HG02938 (cell line): ENCODE measurements at regions not wholly inside any gene's neighbourhood (a gene's known extent, or its start where the extent isn't known, plus 50 kb on each side); places are given as distances from the start of the nearest gene placed in this dataset.

ENCODE experiments used
- ATAC-seq: cut with Tn5 transposase; IDR thresholded peaks from one replicate; pipeline ENCODE4 v1.9.1; 2021; ENCODE audit warnings: mild to moderate bottlenecking, moderate library complexity; ENCODE audit not compliant: unreplicated experiment

DNA sequence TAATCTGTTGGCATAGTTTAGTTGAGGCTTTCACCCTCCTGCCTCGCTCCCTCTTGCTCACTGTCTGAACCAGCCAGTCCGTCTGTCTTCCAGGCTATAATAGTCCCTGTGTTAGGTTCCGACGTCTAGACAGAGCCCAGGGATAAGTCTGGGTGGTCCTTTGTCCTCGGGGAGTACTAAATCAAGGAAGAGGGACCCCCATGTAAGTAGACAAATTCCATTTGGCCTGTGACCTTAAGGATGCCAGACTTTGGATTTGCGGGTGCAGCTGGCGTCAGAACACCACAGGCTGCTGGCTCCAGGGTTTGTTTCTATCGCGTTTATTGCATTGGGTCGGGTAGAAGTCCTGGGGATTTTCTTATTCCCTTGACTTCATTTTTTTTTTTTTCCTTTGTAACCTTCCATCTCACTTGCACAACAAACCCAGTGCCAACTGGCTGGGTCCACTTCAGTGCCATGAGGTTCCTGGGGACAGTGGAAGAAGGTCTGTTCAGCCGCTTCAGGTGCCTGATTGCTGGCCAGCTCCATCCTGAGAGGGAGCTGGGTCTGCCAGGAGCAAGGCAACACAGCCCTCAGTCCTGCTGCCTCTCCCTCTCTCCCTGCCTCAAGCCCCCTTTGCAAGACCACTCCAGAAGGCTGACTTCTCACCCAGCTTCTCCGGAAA, 95.4 kb upstream of the KLHL25 start:
- ATAC-seq, result no peak

GRCh38 chr15:85890620-85890980, 95.9 kb upstream of the KLHL25 start:
- ATAC-seq, result no peak

DNA sequence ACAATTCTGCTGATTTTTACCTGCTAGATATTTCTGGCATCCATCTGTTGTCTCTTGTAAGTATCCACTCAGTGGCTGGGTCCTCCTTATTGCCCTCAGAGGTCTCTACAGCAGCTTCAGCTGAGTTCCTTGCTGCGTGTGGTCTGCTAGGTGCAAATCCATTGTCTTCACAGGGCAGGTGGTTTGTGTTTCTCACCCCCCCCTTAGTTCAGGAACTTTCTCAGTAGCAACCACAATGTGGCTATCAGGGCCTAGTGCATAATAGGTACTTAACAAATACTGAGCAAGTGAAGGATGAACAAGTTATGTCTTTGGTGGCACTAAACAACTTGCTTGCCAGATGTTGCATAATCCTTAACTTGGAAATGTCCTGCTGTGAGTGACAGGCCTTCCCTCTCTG, 96.7 kb upstream of the KLHL25 start:
- no peak for ATAC-seq

DNA sequence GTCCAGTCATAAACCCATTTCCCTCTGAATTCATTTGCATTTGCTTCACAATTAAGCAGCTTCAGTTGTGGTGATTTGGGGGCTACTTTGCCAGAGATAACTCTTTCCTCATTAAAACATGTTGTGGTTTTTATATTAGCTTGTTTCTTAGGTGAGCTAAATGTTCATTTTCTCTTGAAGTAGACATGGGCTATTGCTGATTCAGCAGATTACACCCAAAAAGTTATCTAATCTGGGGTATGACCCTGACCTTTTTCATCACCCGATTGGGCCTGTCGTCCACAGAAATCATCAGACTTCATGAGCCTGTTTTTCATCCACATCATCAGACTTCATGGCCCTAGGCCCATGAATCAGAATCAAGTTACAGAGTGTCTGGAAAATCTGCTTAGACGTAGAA, 97.5 kb upstream of the KLHL25 start:
- ATAC-seq, result no peak

- no peak for ATAC-seq
Observed at GRCh38 chr15:85897207-85897894, 102.6 kb upstream of the KLHL25 start.

DNA sequence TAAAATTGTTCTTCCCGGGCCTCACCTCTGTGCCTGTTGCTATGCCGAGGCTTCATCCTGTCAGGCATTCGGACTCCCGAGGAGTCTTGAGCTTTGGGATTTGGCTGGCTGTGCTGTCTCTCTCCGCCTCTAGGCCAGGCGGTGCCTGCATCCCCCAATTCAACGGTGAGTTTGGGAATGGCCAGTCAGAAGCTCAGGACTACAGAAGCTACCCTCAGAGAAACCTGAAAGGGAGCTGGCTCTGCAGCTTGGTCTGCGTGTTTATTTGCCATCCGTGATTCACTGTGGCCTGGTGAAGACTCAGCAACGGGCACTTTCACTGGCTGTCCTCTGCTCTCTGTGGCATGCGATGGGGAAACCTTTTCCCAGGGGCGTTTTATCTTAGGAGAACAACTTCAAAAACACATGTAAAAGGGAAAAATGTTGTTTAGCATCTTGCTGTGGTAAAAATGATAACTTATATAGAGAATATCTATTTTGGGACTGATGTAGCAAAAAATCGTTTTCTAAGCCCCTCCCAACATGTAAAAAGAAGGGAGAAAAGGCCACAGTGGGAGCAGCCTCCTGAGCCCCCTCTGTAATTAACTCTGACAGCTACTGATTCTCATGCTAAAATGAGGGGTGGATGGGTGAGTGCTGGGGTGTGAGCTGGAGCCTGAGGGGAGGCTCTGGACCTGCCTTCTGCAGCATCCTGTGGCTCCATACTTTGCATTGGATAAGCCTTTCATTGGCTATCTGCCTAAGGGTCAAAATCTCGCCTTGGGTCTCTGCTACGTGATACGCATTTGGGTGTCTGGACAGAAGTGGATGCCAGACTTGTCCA, 103.4 kb upstream of the KLHL25 start:
- no peak for ATAC-seq

DNA sequence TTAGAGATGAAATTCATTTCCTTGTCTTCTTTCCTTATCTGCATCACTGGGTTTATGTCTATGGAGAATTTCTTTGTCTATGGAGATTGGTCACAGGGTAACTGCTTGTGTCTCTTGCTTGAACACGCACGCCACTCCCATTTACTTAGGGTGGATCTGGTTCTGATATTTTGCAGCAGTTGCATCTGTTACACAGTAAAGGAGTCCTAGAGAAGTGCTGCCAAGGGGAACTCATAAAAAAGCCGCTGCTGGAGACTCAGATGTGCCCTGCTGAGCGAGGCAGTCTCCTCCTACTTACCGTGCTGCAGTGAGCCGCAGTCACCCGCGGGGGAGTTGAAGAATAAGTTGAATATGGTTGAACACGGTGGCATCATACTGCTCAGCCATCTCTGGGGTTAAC, 105.2 kb upstream of the KLHL25 start:
- ATAC-seq, result no peak

DNA sequence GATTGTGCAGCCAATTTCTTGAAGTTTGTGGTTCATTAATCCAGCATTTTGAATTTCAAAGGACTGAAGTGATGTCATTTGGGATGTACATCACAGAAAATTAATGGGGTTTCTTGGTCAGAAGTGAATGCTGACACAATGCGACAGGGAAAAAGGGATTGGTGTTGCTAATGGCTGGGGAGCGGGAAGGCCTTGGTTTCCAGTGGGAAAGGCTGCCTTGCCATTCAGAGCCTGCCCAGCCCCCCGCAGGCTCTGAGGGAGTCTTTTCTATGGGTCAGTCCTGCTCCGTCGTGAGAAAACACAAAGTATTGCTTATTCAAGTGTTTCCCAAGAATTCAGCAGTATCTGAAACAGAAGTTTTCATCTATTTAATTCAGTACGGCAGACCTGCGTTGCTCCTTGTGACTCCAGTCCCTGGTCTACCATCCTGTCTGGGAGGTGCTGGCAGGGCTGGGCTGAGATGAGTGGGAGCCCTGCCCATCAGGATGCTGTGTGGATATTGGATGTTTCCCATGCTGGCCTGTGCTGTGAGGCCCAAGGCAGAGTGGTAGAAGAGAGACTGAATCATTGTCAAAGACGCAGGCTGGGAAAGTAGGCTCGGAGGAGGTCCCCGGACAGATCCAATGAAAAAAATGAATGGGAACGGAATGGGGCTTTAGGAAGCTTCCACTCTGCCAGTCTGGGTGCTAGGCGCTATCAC, 111.2 kb upstream of the KLHL25 start:
- no peak for ATAC-seq

- no peak for ATAC-seq
Observed at GRCh38 chr15:85906640-85907039, 111.9 kb upstream of the KLHL25 start.

DNA sequence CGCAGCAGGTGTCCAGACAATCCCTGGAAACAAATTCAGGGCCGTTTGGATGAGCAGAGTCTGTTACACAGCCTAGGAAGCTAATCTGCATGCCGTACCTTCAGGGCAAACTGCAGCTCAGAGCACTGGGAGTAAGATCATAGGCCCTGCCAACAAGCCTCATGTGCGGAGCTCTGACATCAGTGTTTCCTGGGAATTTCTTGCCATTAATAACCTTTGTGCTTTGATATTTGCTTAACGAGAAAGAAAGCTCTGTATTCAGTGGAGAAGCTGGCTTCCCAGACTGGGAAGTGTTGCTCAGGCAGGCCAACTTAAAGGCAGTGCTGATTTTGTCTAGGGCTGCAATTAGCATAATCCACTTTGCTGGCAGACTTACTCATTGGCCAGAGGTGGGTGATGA, 116.1 kb upstream of the KLHL25 start:
- ATAC-seq, result no peak

DNA sequence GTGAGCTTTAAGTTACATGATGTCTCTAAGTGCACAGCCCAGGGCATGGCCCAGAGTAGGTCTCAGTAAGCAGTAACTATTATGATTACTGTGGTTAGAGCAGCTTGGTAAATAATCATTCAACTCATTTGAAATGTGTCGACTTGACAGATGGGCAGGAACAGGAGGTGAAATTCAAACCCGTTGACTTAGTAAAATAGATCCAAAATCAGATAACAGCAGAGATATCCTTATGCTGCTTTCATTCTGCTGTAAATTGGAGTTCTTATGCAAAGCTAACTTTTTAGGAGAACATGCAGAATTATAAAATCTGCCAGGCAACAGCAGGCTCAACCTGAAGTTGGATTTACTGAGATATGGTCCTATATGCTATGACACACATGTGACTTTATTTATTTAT, 118.7 kb upstream of the KLHL25 start:
- no peak for ATAC-seq

DNA sequence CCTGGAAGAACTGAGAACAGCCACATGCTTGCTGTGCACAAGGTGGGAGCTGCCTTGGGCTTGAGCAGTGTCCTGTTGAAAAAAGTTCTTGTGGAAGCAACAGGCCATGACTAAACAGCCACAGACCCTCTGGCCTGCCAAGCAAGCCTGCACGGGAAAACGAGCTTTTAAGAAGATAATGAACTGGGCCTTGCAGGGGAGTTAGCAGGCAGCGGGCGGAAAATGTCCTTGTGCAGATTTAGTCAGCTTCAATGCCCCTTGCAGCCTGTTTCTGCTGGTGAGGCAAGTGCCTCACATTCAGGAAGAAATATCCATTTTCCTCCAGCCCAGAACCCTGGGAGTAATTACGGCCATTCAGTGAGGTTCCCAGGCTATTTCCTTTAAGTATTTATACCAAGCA, 126.2 kb upstream of the KLHL25 start:
- ATAC-seq, result no peak

DNA sequence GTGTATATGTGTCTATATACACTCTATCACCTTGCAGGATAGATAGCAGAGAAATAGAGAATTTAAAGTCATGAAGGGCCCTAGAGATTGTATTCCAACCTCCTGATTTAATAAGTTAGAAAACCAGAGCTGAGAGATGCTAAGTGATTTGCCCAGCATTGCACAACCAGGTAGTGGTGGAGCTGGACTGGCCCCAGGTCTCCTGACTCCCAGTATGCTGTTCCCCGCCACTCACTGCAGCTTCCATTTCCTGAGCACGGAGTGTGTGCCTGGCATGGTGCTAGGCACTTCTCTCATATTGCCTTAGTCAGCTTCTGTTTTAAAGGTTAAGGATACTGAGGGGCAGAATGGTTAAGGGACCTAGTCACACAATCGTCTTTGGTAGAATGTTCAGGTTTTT, 129.4 kb upstream of the KLHL25 start:
- ATAC-seq, result no peak

GRCh38 chr15:85925649-85926237, 131.0 kb upstream of the KLHL25 start:
- ATAC-seq, result no peak

DNA sequence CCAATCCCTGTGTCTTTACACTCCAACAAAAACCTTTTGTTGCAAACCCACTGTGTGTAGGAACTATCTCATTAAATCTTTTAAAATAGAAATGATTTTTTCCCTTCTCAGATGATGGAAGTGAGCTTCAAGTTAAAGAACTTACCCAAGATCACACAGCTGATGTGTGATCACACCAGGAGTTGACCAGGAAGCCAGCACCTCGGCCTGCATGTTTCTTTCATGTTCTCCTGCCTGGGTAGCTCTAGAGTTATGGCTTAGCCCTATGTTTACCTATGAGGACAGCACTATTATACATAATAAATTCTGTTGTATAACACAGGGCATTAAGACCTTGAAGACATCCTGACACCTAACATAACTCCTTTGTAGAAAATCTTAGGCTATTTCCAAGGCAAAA, 132.1 kb upstream of the KLHL25 start:
- ATAC-seq, result no peak

DNA sequence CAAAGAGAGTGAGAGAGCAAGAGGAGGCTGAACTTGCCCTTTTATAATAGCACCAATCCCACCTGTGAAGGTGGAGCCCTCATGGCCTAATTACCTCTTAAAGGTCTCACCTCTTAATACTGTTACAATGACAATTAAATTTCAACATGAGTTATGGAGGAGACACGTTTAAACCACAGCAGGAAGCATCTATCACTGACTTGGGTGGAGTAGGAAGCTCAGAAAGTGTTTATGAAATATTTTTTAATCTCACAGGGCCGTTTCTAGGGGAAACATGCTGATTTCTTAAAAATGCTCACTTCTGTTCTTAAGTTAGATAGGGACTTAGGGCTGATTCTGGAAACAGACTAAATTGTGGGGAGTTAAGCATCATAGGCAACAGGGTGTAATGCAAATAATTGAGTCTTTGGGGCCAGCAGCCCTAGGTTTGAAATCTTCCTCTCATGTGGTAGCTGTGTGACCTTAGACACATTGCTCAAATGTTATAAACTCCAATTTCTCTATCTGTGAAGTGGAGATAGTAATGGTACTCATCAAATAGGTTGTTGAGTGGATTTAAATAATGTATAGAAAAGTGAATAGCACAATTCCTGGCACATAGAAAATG, 133.3 kb upstream of the KLHL25 start:
- ATAC-seq, result no peak

DNA sequence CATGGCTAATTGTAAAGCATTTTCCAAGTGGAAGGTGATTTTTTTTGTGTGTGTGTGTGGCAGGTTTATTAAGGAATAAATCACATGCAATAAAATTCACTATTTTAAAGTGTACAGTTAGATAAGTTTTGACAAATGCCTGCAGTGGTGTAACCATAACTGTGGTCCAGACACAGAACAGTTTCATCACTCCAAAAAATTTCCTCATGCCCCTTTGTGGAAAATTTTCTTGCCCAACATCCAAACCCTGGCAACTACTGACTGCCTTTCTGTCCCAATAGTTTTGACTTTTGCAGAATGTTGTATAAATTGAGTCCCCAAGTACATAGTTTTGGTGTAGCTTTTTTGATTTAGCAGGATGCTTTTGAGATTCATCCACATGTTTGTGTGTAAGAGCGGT, 135.1 kb upstream of the KLHL25 start:
- ATAC-seq, result no peak

DNA sequence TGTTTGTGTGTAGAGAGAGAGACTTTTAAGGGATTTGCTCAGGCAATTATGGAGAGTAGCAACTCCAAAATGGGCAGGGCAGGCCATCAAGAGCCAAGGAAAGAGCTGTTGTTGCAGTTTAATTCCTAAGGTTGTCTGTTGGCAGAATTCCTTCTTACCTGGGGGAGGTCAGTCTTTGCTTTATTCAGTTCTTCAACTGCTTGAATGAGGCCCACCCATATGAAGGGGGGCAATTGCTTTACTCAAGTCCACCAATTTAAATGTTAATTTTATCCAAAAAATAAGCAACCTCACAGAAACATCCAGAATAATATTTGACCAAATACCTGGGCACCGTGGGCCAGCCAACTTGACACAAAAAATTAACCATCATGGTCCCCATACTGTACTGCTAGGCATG, 137.7 kb upstream of the KLHL25 start:
- no peak for ATAC-seq

DNA sequence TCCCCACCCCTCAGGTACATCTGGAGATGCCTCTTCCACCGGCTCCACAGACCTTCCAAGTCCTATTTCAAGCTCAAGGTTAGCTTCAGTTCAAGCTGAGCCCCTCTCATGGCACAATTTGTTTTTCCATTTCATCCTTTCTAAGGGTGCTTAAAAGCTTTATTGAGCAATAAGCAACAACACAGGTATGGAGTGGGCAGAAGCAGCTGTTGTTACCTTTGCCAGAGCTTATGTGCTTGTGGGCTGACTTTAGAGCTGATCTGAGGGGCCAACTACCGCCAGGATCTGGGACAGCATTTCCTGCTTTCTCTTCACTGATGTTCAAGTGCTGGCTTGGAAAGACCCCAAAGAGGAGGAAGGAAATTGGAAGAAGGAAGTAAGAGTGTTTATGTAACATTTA, 140.0 kb upstream of the KLHL25 start:
- no peak for ATAC-seq

- ATAC-seq, result no peak
Observed at GRCh38 chr15:85935182-85935581, 140.5 kb upstream of the KLHL25 start.

GRCh38 chr15:85937661-85938060, 142.0 kb upstream of the AGBL1 start:
- no peak for ATAC-seq
